CD14-positive monocyte (primary cell): ENCODE measurements at regions not wholly inside any gene's neighbourhood (a gene's known extent, or its start where the extent isn't known, plus 50 kb on each side); places are given as distances from the start of the nearest gene placed in this dataset.

ENCODE experiments used
- DNase-seq, 3 donors: peaks; one replicate each; pipeline ENCODE4 v3.0.0-alpha.2; 2011 to 2022
- H2AFZ ChIP-seq: 2 replicates; pipeline ENCODE4 v1.6.0; 2012; ENCODE audit warnings: mild to moderate bottlenecking, low read depth, low read length, inconsistent platforms; ENCODE audit not compliant: insufficient read depth, poor library complexity, severe bottlenecking
- H3K27ac ChIP-seq, 2 donors: 1 replicate in 1 of 2; 2 replicates in 1 of 2; pipeline ENCODE4 v1.5.1; 2012 to 2013; ENCODE audit warnings: low read length in 2 of 2, control low read depth in 1 of 2, inconsistent platforms in 1 of 2, low read depth in 1 of 2, mild to moderate bottlenecking in 1 of 2
- H3K27me3 ChIP-seq, 2 donors: one replicate each; pipeline versions ENCODE4 v1.6.0 to v1.6.1; 2011 to 2013; ENCODE audit warnings: low read length in 2 of 2; ENCODE audit not compliant: control insufficient read depth in 2 of 2, insufficient read depth in 2 of 2
- H3K36me3 ChIP-seq, 2 donors: replicated peaks in 1 of 2; 1 replicate in 1 of 2; 2 replicates in 1 of 2; pipeline versions ENCODE4 v1.5.1 to v1.6.1; 2012 to 2013; ENCODE audit warnings: low read length in 2 of 2, control low read depth in 1 of 2, inconsistent platforms in 1 of 2, mild to moderate bottlenecking in 1 of 2; ENCODE audit not compliant: insufficient read depth in 2 of 2, control insufficient read depth in 1 of 2
- H3K4me1 ChIP-seq, 2 donors: 1 replicate in 1 of 2; 2 replicates in 1 of 2; pipeline versions ENCODE4 v1.5.1 to v1.6.1; 2012 to 2013; ENCODE audit warnings: low read length in 2 of 2, control low read depth in 1 of 2, inconsistent platforms in 1 of 2, mild to moderate bottlenecking in 1 of 2, moderate library complexity in 1 of 2; ENCODE audit not compliant: insufficient read depth in 2 of 2, control insufficient read depth in 1 of 2
- H3K4me2 ChIP-seq: replicated peaks from 2 replicates; pipeline ENCODE3; 2012; ENCODE audit warnings: low read length, moderate library complexity, mild to moderate bottlenecking; ENCODE audit not compliant: poor library complexity, severe bottlenecking; ENCODE audit errors: extremely low read depth
- H3K4me3 ChIP-seq, 3 experiments: fragments of 200-600 bp in 1 of 3; sonication (generic) in 1 of 3; replicated peaks in 1 of 3; 1 replicate in 2 of 3; 2 replicates in 1 of 3; pipeline ENCODE4 v1.5.1; 2011 to 2013; ENCODE audit warnings: low read length in 3 of 3, mild to moderate bottlenecking in 3 of 3, control low read depth in 2 of 3, low read depth in 2 of 3, inconsistent platforms in 1 of 3, moderate library complexity in 1 of 3
- H3K79me2 ChIP-seq: 2 replicates; pipeline ENCODE4 v1.6.0; 2012; ENCODE audit warnings: mild to moderate bottlenecking, control low read depth, inconsistent platforms, low read length, moderate library complexity; ENCODE audit not compliant: insufficient read depth
- H3K9ac ChIP-seq: 2 replicates; pipeline ENCODE4 v1.6.0; 2017; ENCODE audit warnings: low read length, mild to moderate bottlenecking; ENCODE audit not compliant: insufficient read depth, poor library complexity, severe bottlenecking
- H3K9me3 ChIP-seq, 2 donors: replicated peaks in 1 of 2; 1 replicate in 1 of 2; 2 replicates in 1 of 2; pipeline versions ENCODE4 v1.5.1 to v1.6.1; 2012 to 2013; ENCODE audit warnings: low read length in 2 of 2, control low read depth in 1 of 2; ENCODE audit not compliant: control insufficient read depth in 1 of 2, insufficient read depth in 1 of 2
- H4K20me1 ChIP-seq: 2 replicates; pipeline ENCODE4 v1.6.0; 2012; ENCODE audit warnings: mild to moderate bottlenecking, low read length, control low read depth, moderate library complexity; ENCODE audit not compliant: insufficient read depth
- H3K27ac Mint-ChIP-seq, 7 donors: one replicate each; pipeline ENCODE4 v1.8.0; 2020; ENCODE audit warnings: mild to moderate bottlenecking in 7 of 7, mixed read lengths in 7 of 7, moderate library complexity in 6 of 7, inconsistent platforms in 2 of 7
- H3K27me3 Mint-ChIP-seq, 3 donors: one replicate each; pipeline ENCODE4 v1.8.0; 2021 to 2022; ENCODE audit warnings: low read depth in 3 of 3, mild to moderate bottlenecking in 3 of 3, mixed read lengths in 3 of 3, moderate library complexity in 3 of 3, inconsistent platforms in 1 of 3
- H3K36me3 Mint-ChIP-seq, 2 donors: one replicate each; pipeline ENCODE4 v1.8.0; 2020; ENCODE audit warnings: mixed read lengths in 2 of 2, inconsistent platforms in 1 of 2, mild to moderate bottlenecking in 1 of 2
- H3K4me1 Mint-ChIP-seq: one replicate; pipeline ENCODE4 v1.8.0; 2020; ENCODE audit warnings: mild to moderate bottlenecking, mixed read lengths
- H3K4me3 Mint-ChIP-seq, 2 donors: one replicate each; pipeline ENCODE4 v1.8.0; 2020; ENCODE audit warnings: mild to moderate bottlenecking in 2 of 2, mixed read lengths in 2 of 2, moderate library complexity in 1 of 2
- H3K9me3 Mint-ChIP-seq, 7 donors: one replicate each; pipeline ENCODE4 v1.8.0; 2020 to 2022; ENCODE audit warnings: mixed read lengths in 7 of 7, mild to moderate bottlenecking in 6 of 7, moderate library complexity in 6 of 7, inconsistent platforms in 2 of 7
- WGBS: methylation state at CpG from one replicate; pipeline ENCODE4 v1.1.5; 2013; ENCODE audit warnings: missing lambda C conversion rate; ENCODE audit not compliant: insufficient coverage; 5-methylcytosine and 5-hydroxymethylcytosine counted together
- intact Hi-C, 2 donors: fragments of 100-400 bp; cut with micrococcal nuclease; formaldehyde crosslinking; loops; one replicate each; pipeline versions ENCODE4 v1.15.0 to v1.15.1; 2023
- TF ChIP-seq, protein P1 (sequence below): fragments of 200-600 bp; IDR thresholded peaks from one replicate; pipeline ENCODE4 v1.8.0; 2022; ENCODE audit warnings: antibody characterized with exemption, mild to moderate bottlenecking

- Histone ChIP-seq H4K20me1 (no peaks in the 10 kb centered on the region), H3K79me2 (no peaks in the 10 kb centered on the region), H3K9ac (no peak overlapping the region), H3K27me3 (no peaks in the 10 kb centered on the region), H3K9me3 (no peaks in the 10 kb centered on the region), H3K4me3 (no peak overlapping the region), H2AFZ (no peak overlapping the region), H3K4me1 (no peaks in the 10 kb centered on the region), H3K36me3 (no peaks in the 10 kb centered on the region), H3K27ac (no peak overlapping the region), H3K4me2 (no peak overlapping the region)
- intact Hi-C loops: no loop called here
- H3K4me3 Mint-ChIP-seq: no peak overlapping the region
- TF ChIP-seq, protein P1, sequence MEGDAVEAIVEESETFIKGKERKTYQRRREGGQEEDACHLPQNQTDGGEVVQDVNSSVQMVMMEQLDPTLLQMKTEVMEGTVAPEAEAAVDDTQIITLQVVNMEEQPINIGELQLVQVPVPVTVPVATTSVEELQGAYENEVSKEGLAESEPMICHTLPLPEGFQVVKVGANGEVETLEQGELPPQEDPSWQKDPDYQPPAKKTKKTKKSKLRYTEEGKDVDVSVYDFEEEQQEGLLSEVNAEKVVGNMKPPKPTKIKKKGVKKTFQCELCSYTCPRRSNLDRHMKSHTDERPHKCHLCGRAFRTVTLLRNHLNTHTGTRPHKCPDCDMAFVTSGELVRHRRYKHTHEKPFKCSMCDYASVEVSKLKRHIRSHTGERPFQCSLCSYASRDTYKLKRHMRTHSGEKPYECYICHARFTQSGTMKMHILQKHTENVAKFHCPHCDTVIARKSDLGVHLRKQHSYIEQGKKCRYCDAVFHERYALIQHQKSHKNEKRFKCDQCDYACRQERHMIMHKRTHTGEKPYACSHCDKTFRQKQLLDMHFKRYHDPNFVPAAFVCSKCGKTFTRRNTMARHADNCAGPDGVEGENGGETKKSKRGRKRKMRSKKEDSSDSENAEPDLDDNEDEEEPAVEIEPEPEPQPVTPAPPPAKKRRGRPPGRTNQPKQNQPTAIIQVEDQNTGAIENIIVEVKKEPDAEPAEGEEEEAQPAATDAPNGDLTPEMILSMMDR: no peak
- peaks cover 0 to 10% (median 0%) of the 10 kb centered on the region in 7 donors for H3K9me3 Mint-ChIP-seq
- no peak overlapping the region for H3K27ac Mint-ChIP-seq
- H3K4me1 Mint-ChIP-seq: no peaks in the 10 kb centered on the region
- H3K27me3 Mint-ChIP-seq: no peaks in the 10 kb centered on the region
- DNase-seq: no peak
- WGBS: 36% methylated on average over 2 of the region's 3 CpGs
- H3K36me3 Mint-ChIP-seq: no peaks in the 10 kb centered on the region
These were observed 806.7 kb upstream of the CHAC2 start for GRCh38 chr2:52960881-52961280.

- WGBS: no CpG with 5 or more reads among the region's 4 CpGs
- Mint-ChIP-seq H3K9me3 (peaks cover 0 to 10% (median 0%) of the 10 kb centered on the region in 7 donors), H3K4me1 (no peaks in the 10 kb centered on the region), H3K27ac (no peak overlapping the region), H3K4me3 (no peak overlapping the region), H3K27me3 (no peaks in the 10 kb centered on the region), H3K36me3 (no peaks in the 10 kb centered on the region)
- Histone ChIP-seq H3K4me1 (no peaks in the 10 kb centered on the region), H3K4me3 (no peak overlapping the region), H3K9ac (no peak overlapping the region), H2AFZ (no peak overlapping the region), H3K27me3 (no peaks in the 10 kb centered on the region), H3K27ac (no peak overlapping the region), H3K36me3 (no peaks in the 10 kb centered on the region), H3K4me2 (no peak overlapping the region), H3K79me2 (no peaks in the 10 kb centered on the region), H3K9me3 (no peaks in the 10 kb centered on the region), H4K20me1 (no peaks in the 10 kb centered on the region)
- DNase-seq: no peak
- intact Hi-C loops: no loop called here
- TF ChIP-seq, protein P1: no peak
These were observed 807.8 kb upstream of the CHAC2 start for GRCh38 chr2:52959801-52960200.
